Esophagus muscularis mucosa (tissue), 4 donors: ENCODE measurements at regions not wholly inside any gene's neighbourhood (a gene's known extent, or its start where the extent isn't known, plus 50 kb on each side); places are given as distances from the start of the nearest gene placed in this dataset.

Experiments used
- CTCF ChIP-seq, 3 experiments: fragments of 200-600 bp in 2 of 3; fragments of 450-650 bp in 1 of 3; sonication (generic) in 2 of 3; IDR thresholded peaks; one replicate each; pipeline ENCODE4 v1.5.1; 2017 to 2019; ENCODE audit warnings: antibody characterized with exemption in 3 of 3, mild to moderate bottlenecking in 2 of 3, moderate library complexity in 1 of 3
- EP300 ChIP-seq: sonication (generic); formaldehyde crosslinking; IDR thresholded peaks from one replicate; pipeline ENCODE4 v1.6.1; 2017; ENCODE audit warnings: antibody characterized with exemption
- POLR2A ChIP-seq: fragments of 450-650 bp; IDR thresholded peaks from one replicate; pipeline ENCODE4 v1.6.1; 2017; ENCODE audit warnings: antibody characterized with exemption, moderate library complexity, mild to moderate bottlenecking, low read depth
- POLR2AphosphoS5 ChIP-seq, 2 donors: sonication (generic); formaldehyde crosslinking; IDR thresholded peaks; one replicate each; pipeline ENCODE4 v1.6.1; 2017; ENCODE audit warnings: antibody characterized with exemption in 2 of 2

- TF ChIP-seq CTCF (IDR thresholded peaks at IDR 0.05): no peak
- no peak for TF ChIP-seq POLR2AphosphoS5 (IDR thresholded peaks at IDR 0.05)
- no peak for TF ChIP-seq POLR2A
- TF ChIP-seq EP300: no peak
Observed at GRCh38 chrY:19011605-19012090, 238.1 kb upstream of the HSFY2 start.
